Cardiac septum (tissue), 1 donor: ENCODE measurements at regions not wholly inside any gene's neighbourhood (a gene's known extent, or its start where the extent isn't known, plus 50 kb on each side); places are given as distances from the start of the nearest gene placed in this dataset.
"Not testable (repeated sequence)": the region's sequence is repeated elsewhere in the genome, so short reads cannot be mapped to it uniquely, and the experiment has no call there.

Experiments
- DNase-seq: peaks from one replicate; pipeline ENCODE4 v3.0.0-alpha.2; 2020; ENCODE audit warnings: low spot score
- intact Hi-C: fragments of 100-400 bp; cut with DNase I; formaldehyde crosslinking; loops from one replicate; pipeline ENCODE4 v1.14.0; 2022
- donor health status: DM: no; HTN: no; CAD: no.

- DNase-seq, intact Hi-C loops: not testable (repeated sequence)
Measured at GRCh38 chr6:167671379-167671976, 155.2 kb upstream of the AFDN start.

GRCh38 chr6:167671977-167672687, 154.6 kb upstream of the AFDN start:
- intact Hi-C loops, result no loop called here

GRCh38 chr6:167672738-167673137, 154.0 kb upstream of the AFDN start:
- no peak for DNase-seq
- intact Hi-C loops, result no loop called here

More at GRCh38 chr6:167671977-167672687, 154.6 kb upstream of the AFDN start:
- DNase-seq, result peak; percentile 26

- intact Hi-C loops, result no loop called here
- no peak for DNase-seq
Measured at GRCh38 chr6:167673946-167674345, 152.8 kb upstream of the AFDN start.

- intact Hi-C loops, result no loop called here
- DNase-seq, result no peak
Measured at GRCh38 chr6:167674486-167674885, 152.2 kb upstream of the AFDN start.

- intact Hi-C loops, result loop anchor here (5.0 kb wide), 1 partner anchor 189 kb away; no protein-coding TSS in a partner anchor
- peak; percentile 71 for DNase-seq
Measured at GRCh38 chr6:167676000-167676665, 150.6 kb upstream of the AFDN start.

- intact Hi-C loops, result loop anchor here (5.0 kb wide), 1 partner anchor 190 kb away; no protein-coding TSS in a partner anchor
- DNase-seq, result peak; percentile 74
Measured at GRCh38 chr6:167676666-167677421, 149.9 kb upstream of the AFDN start.

GRCh38 chr6:167677422-167677789, 149.3 kb upstream of the AFDN start:
- intact Hi-C loops, result loop anchor here (5.0 kb wide), 1 partner anchor 190 kb away; no protein-coding TSS in a partner anchor
- DNase-seq, result no peak

GRCh38 chr6:167678102-167679101, 148.3 kb upstream of the AFDN start:
- DNase-seq, result peak; percentile 76
- intact Hi-C loops, result loop anchor here (5.0 kb wide), 1 partner anchor 191 kb away; no protein-coding TSS in a partner anchor

GRCh38 chr6:167679122-167679736, 147.5 kb upstream of the AFDN start:
- no peak for DNase-seq
- intact Hi-C loops, result loop anchor here (5.0 kb wide), 1 partner anchor 192 kb away; no protein-coding TSS in a partner anchor

GRCh38 chr6:167679790-167680604, 146.7 kb upstream of the AFDN start:
- intact Hi-C loops, result loop anchor here (5.0 kb wide), 2 partner anchors 147 to 193 kb away; partner anchors contain the start of gene AFDN
- DNase-seq, result peak; percentile 61

- DNase-seq, result peak; percentile 70
- intact Hi-C loops, result loop anchor here (5.0 kb wide), 1 partner anchor 147 kb away; the partner anchor contains the start of gene AFDN
Measured at GRCh38 chr6:167680605-167681149, 146.0 kb upstream of the AFDN start.

GRCh38 chr6:167682125-167682524, 144.6 kb upstream of the AFDN start:
- intact Hi-C loops, result loop anchor here (5.0 kb wide), 1 partner anchor 145 kb away; the partner anchor contains the start of gene AFDN
- peak; percentile 67 for DNase-seq

- intact Hi-C loops, result loop anchor here (5.0 kb wide), 1 partner anchor 145 kb away; the partner anchor contains the start of gene AFDN
Measured at GRCh38 chr6:167682546-167683027, 144.1 kb upstream of the AFDN start.

GRCh38 chr6:167683028-167683862, 143.5 kb upstream of the AFDN start:
- peak; percentile 87 for DNase-seq
- intact Hi-C loops, result loop anchor here (5.0 kb wide), 1 partner anchor 144 kb away; the partner anchor contains the start of gene AFDN

More at GRCh38 chr6:167682546-167683027, 144.1 kb upstream of the AFDN start:
- peak; percentile 55 for DNase-seq
